GM12878 (cell line): ENCODE measurements at regions not wholly inside any gene's neighbourhood (a gene's known extent, or its start where the extent isn't known, plus 50 kb on each side); places are given as distances from the start of the nearest gene placed in this dataset.

Experiments used
- ATAC-seq: fragments of 200-7000 bp; cut with Tn5 transposase; 3 replicates; pipeline ENCODE4 v1.9.1; 2020; ENCODE audit warnings: mild to moderate bottlenecking, moderate library complexity
- BruUV-seq: library from RNA; stranded (reverse); fragments of 400-500 nt; replicated peaks from 2 replicates; lab custom pipeline; 2021; lab: Mats Ljungman, UMichigan
- CTCF ChIA-PET: fragments of 300-600 bp; sonication (Branson Sonifier 250); formaldehyde crosslinking; extraction: SDS; loops from one replicate; lab custom pipeline; 2021; ENCODE audit warnings: inconsistent platforms; lab: Yijun Ruan, JAX
- POLR2A ChIA-PET: fragments of 350-600 bp; formaldehyde crosslinking; extraction: SDS; loops from one replicate; lab custom pipeline; 2021; ENCODE audit warnings: inconsistent platforms; lab: Charles Lee
- RAD21 ChIA-PET: fragments of 300-600 bp; sonication (Branson Sonifier 250); formaldehyde crosslinking; loops from one replicate; lab custom pipeline; 2023; ENCODE audit warnings: antibody characterized with exemption; ENCODE audit not compliant: unreplicated experiment; lab: Charles Lee
- SMC1A ChIA-PET: fragments of 300-600 bp; sonication (Branson Sonifier 250); formaldehyde crosslinking; loops from one replicate; lab custom pipeline; 2023; ENCODE audit not compliant: unreplicated experiment, uncharacterized antibody; lab: Charles Lee
- DNase-seq: peaks from one replicate; pipeline ENCODE4 v3.0.0-alpha.2; 2011; ENCODE audit warnings: low read depth, low spot score
- FAIRE-seq: peaks from 3 replicates; lab custom pipeline; 2011; peaks lifted over from hg19 to GRCh38; lab: Jason Lieb, UNC
- H2AFZ ChIP-seq: 2 replicates; pipeline ENCODE4 v1.6.0; 2011; ENCODE audit warnings: low read depth, low read length, control low read depth; ENCODE audit not compliant: control insufficient read depth
- H3K27ac ChIP-seq: 2 replicates; pipeline ENCODE4 v1.5.1; 2011; ENCODE audit warnings: control low read depth; ENCODE audit not compliant: control insufficient read depth, insufficient read depth
- H3K27me3 ChIP-seq, 2 experiments: replicated peaks in 1 of 2; 2 replicates each; pipeline versions ENCODE4 v1.6.0 to v1.6.1; 2011; ENCODE audit warnings: low read length in 1 of 2; ENCODE audit not compliant: control insufficient read depth in 2 of 2, insufficient read depth in 2 of 2
- H3K36me3 ChIP-seq, 2 experiments: 2 replicates each; pipeline ENCODE4 v1.5.1; 2011; ENCODE audit warnings: low read length in 1 of 2; ENCODE audit not compliant: control insufficient read depth in 2 of 2, insufficient read depth in 2 of 2
- H3K4me1 ChIP-seq: 2 replicates; pipeline ENCODE4 v1.6.1; 2011; ENCODE audit warnings: mild to moderate bottlenecking, low read length, moderate library complexity, mixed read lengths; ENCODE audit not compliant: control insufficient read depth, insufficient read depth
- H3K4me2 ChIP-seq: 2 replicates; pipeline ENCODE4 v1.6.0; 2011; ENCODE audit warnings: control low read depth; ENCODE audit not compliant: control insufficient read depth, insufficient read depth
- H3K4me3 ChIP-seq: fragments of 200-600 bp; sonication (generic); 2 replicates; pipeline ENCODE4 v1.5.1; 2016
- H3K79me2 ChIP-seq: 2 replicates; pipeline ENCODE4 v1.6.0; 2011; ENCODE audit warnings: low read length; ENCODE audit not compliant: control insufficient read depth, insufficient read depth
- H3K9ac ChIP-seq: 2 replicates; pipeline ENCODE4 v1.8.0; 2011; ENCODE audit warnings: low read length, control low read depth, mixed read lengths; ENCODE audit not compliant: control insufficient read depth, insufficient read depth
- H3K9me3 ChIP-seq: replicated peaks from 3 replicates; pipeline ENCODE4 v1.5.1; 2011; ENCODE audit warnings: mild to moderate bottlenecking, low read length; ENCODE audit not compliant: control insufficient read depth, insufficient read depth
- H4K20me1 ChIP-seq: 2 replicates; pipeline ENCODE4 v1.6.0; 2011; ENCODE audit not compliant: control insufficient read depth, insufficient read depth
- CEBPB ChIP-seq, 2 experiments: fragments of 150-350 bp in 1 of 2; IDR thresholded peaks; 2 replicates each; pipeline ENCODE4 v1.6.1; 2012 to 2014; ENCODE audit warnings: low read depth in 2 of 2, low read length in 2 of 2, borderline replicate concordance in 1 of 2, inconsistent platforms in 1 of 2
- CHD1 ChIP-seq: IDR thresholded peaks from 2 replicates; pipeline ENCODE4 v1.6.1; 2012; ENCODE audit warnings: low read depth, low read length, improper control_type of control experiment
- CHD2 ChIP-seq: IDR thresholded peaks from 2 replicates; pipeline ENCODE4 v1.6.1; 2011; ENCODE audit warnings: low read depth, low read length, improper control_type of control experiment, borderline replicate concordance
- EP300 ChIP-seq, 2 experiments: fragments of 150-350 bp in 1 of 2; IDR thresholded peaks; 2 replicates each; pipeline ENCODE4 v1.6.1; 2011 to 2012; ENCODE audit warnings: low read depth in 2 of 2, low read length in 2 of 2, borderline replicate concordance in 1 of 2, improper control_type of control experiment in 1 of 2, inconsistent platforms in 1 of 2; ENCODE audit not compliant: control insufficient read depth in 1 of 2
- ETV6 ChIP-seq, 2 experiments: fragments of 450-650 bp in 1 of 2; IDR thresholded peaks in 1 of 2; conservative IDR thresholded peaks in 1 of 2; 2 replicates each; pipeline ENCODE4 v1.6.1; 2014; ENCODE audit warnings: antibody characterized with exemption in 1 of 2, borderline replicate concordance in 1 of 2, low read depth in 1 of 2, mild to moderate bottlenecking in 1 of 2, moderate library complexity in 1 of 2
- JUNB ChIP-seq: IDR thresholded peaks from 2 replicates; pipeline ENCODE4 v1.6.1; 2016; ENCODE audit warnings: antibody characterized with exemption, mild to moderate bottlenecking
- KDM1A ChIP-seq: fragments of 200-600 bp; sonication (generic); IDR thresholded peaks from 2 replicates; pipeline ENCODE4 v1.6.1; 2016; ENCODE audit warnings: borderline replicate concordance
- MLLT1 ChIP-seq: fragments of 450-650 bp; IDR thresholded peaks from 2 replicates; pipeline ENCODE4 v1.6.1; 2016; ENCODE audit warnings: mild to moderate bottlenecking
- NFYA ChIP-seq: IDR thresholded peaks from 2 replicates; pipeline ENCODE4 v1.6.1; 2011; ENCODE audit warnings: low read depth, mild to moderate bottlenecking, low read length, improper control_type of control experiment, borderline replicate concordance
- PAX8 ChIP-seq: fragments of 450-650 bp; IDR thresholded peaks from 2 replicates; pipeline ENCODE4 v1.6.1; 2017; ENCODE audit warnings: mild to moderate bottlenecking, moderate library complexity
- PRDM15 ChIP-seq: fragments of 450-650 bp; formaldehyde crosslinking; IDR thresholded peaks from 2 replicates; pipeline ENCODE4 v1.4.0; 2020; ENCODE audit warnings: mild to moderate bottlenecking, moderate library complexity
- RCOR1 ChIP-seq: conservative IDR thresholded peaks from 2 replicates; pipeline ENCODE4 v1.6.1; 2012; ENCODE audit warnings: low read depth, low read length, improper control_type of control experiment
- SMAD1 ChIP-seq: fragments of 450-650 bp; IDR thresholded peaks from 2 replicates; pipeline ENCODE4 v1.6.1; 2018; ENCODE audit warnings: mild to moderate bottlenecking, low read depth; ENCODE audit not compliant: partially characterized antibody
- SMAD5 ChIP-seq: IDR thresholded peaks from 2 replicates; pipeline ENCODE4 v1.6.1; 2016; ENCODE audit warnings: antibody characterized with exemption, low read depth
- STAT3 ChIP-seq: IDR thresholded peaks from 2 replicates; pipeline ENCODE4 v1.6.1; 2011; ENCODE audit warnings: low read depth, low read length, improper control_type of control experiment
- SUPT20H ChIP-seq: IDR thresholded peaks from 2 replicates; pipeline ENCODE4 v1.6.1; 2011; ENCODE audit warnings: low read depth, mild to moderate bottlenecking, low read length, moderate library complexity, borderline replicate concordance; ENCODE audit not compliant: control insufficient read depth
- WRNIP1 ChIP-seq: IDR thresholded peaks from 2 replicates; pipeline ENCODE4 v1.6.1; 2011; ENCODE audit warnings: low read depth, low read length, improper control_type of control experiment, borderline replicate concordance
- ZBED1 ChIP-seq: IDR thresholded peaks from 2 replicates; pipeline ENCODE4 v1.6.1; 2016; ENCODE audit warnings: borderline replicate concordance
- ZZZ3 ChIP-seq: IDR thresholded peaks from 2 replicates; pipeline ENCODE4 v1.6.1; 2011; ENCODE audit warnings: low read depth; ENCODE audit not compliant: control insufficient read depth, insufficient read length
- WGBS: methylation state at CpG from one replicate; pipeline ENCODE4 v1.1.6; 2016; ENCODE audit warnings: low lambda C conversion rate; ENCODE audit not compliant: insufficient replicate concordance, insufficient coverage; ENCODE audit errors: missing lambda C conversion rate; 5-methylcytosine and 5-hydroxymethylcytosine counted together
- in situ Hi-C: fragments of 300-500 bp; cut with MboI; formaldehyde crosslinking; loops from 9 replicates; pipeline ENCODE4 v1.14.3; 2018; ENCODE audit warnings: mixed read lengths
- intact Hi-C: fragments of 100-400 bp; cut with micrococcal nuclease; formaldehyde crosslinking; loops from one replicate; pipeline ENCODE4 v1.14.2; 2022; ENCODE audit not compliant: unreplicated experiment
- TF ChIP-seq, protein P1 (sequence below): IDR thresholded peaks from 2 replicates; pipeline ENCODE4 v1.6.1; 2012; ENCODE audit warnings: low read depth, low read length, improper control_type of control experiment

DNA sequence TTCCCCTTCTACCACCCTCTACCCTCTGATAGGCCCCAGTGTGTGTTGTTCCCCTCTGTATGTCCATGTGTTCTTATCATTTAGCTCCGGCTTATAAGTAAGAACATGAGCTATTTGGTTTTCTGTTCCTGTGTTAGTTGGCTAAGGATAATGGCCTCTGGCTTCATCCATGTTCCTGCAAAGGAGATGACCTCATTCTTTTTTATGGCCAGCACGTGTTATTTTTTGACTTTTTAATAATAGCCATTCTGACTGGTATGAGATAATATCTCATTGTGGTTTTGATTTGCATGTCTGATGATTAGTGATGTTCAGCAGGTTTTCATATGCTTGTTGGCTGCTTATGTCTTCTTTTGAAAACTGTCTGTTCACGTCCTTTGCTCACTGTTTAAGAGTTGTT, 63.1 kb upstream of the NPHP3 start:
- BruUV-seq, result no TSS peak
- H2AFZ ChIP-seq, result no peak overlapping the region
- ChIA-PET SMC1A (no interaction called here), POLR2A (no interaction called here), CTCF (no interaction called here), RAD21 (no interaction called here)
- FAIRE-seq (no peak), DNase-seq (no peak), ATAC-seq (no peak)
- H3K36me3 ChIP-seq, result no peaks in the 10 kb centered on the region
- H4K20me1 ChIP-seq, result no peaks in the 10 kb centered on the region
- no peak for TF ChIP-seq EP300 (IDR thresholded peaks at IDR 0.05; ENCODE audit: borderline replicate concordance in 1 of 2, control insufficient read depth in 1 of 2, low read depth in 2 of 2, low read length in 2 of 2)
- TF ChIP-seq MLLT1, result no peak
- no peak for TF ChIP-seq WRNIP1
- no peak for TF ChIP-seq RCOR1
- TF ChIP-seq ZZZ3, result no peak
- TF ChIP-seq CHD2, result no peak
- TF ChIP-seq SMAD5, result no peak
- no peak for TF ChIP-seq JUNB
- TF ChIP-seq CEBPB (IDR thresholded peaks at IDR 0.05; ENCODE audit: borderline replicate concordance in 1 of 2, low read depth in 2 of 2, low read length in 2 of 2), result no peak
- no peak for TF ChIP-seq STAT3
- TF ChIP-seq NFYA, result no peak
- TF ChIP-seq PAX8, result no peak
- TF ChIP-seq SUPT20H, result no peak
- no peak for TF ChIP-seq ZBED1
- TF ChIP-seq, protein P1, sequence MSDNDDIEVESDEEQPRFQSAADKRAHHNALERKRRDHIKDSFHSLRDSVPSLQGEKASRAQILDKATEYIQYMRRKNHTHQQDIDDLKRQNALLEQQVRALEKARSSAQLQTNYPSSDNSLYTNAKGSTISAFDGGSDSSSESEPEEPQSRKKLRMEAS, result no peak
- no peak for TF ChIP-seq ETV6 (conservative IDR thresholded peaks at IDR 0.05 in 1 of 2, IDR thresholded peaks at IDR 0.05 in 1 of 2; ENCODE audit: borderline replicate concordance in 1 of 2, low read depth in 1 of 2)
- no peak for TF ChIP-seq PRDM15
- TF ChIP-seq SMAD1, result no peak
- no peak for TF ChIP-seq KDM1A
- TF ChIP-seq CHD1, result no peak
- no peaks in the 10 kb centered on the region for H3K79me2 ChIP-seq
- H3K27me3 ChIP-seq, result peaks cover 0 to 2% of the 10 kb centered on the region in 2 experiments; a peak in 1 of 4 replicates
- H3K27ac ChIP-seq, result no peak overlapping the region
- intact Hi-C loops (no loop called here), in situ Hi-C loops (no loop called here)
- H3K9me3 ChIP-seq, result no peaks in the 10 kb centered on the region
- no peaks in the 10 kb centered on the region for H3K4me1 ChIP-seq
- no peak overlapping the region for H3K4me3 ChIP-seq
- WGBS, result 24% methylated on average over 3 of the region's 3 CpGs
- H3K9ac ChIP-seq, result no peak overlapping the region
- H3K4me2 ChIP-seq, result no peak overlapping the region
